ENCODE measurements at regions not wholly inside any gene's neighbourhood (a gene's known extent, or its start where the extent isn't known, plus 50 kb on each side); places are given as distances from the start of the nearest gene placed in this dataset.
"Not testable (repeated sequence)": the region's sequence is repeated elsewhere in the genome, so short reads cannot be mapped to it uniquely, and the experiment has no call there.

DNA sequence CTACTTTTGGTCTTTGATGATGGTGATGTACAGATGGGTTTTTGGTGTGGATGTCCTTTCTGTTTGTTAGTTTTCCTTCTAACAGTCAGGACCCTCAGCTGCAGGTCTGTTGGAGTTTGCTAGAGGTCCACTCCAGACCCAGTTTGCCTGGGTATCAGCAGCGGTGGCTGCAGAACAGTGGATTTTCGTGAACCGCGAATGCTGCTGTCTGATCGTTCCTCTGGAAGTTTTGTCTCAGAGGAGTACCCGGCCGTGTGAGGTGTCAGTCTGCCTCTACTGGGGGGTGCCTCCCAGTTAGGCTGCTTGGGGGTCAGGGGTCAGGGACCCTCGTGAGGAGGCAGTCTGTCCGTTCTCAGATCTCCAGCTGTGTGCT, 56.6 kb upstream of the TNFAIP8 start:
- not testable (repeated sequence) for DNase-seq

DNA sequence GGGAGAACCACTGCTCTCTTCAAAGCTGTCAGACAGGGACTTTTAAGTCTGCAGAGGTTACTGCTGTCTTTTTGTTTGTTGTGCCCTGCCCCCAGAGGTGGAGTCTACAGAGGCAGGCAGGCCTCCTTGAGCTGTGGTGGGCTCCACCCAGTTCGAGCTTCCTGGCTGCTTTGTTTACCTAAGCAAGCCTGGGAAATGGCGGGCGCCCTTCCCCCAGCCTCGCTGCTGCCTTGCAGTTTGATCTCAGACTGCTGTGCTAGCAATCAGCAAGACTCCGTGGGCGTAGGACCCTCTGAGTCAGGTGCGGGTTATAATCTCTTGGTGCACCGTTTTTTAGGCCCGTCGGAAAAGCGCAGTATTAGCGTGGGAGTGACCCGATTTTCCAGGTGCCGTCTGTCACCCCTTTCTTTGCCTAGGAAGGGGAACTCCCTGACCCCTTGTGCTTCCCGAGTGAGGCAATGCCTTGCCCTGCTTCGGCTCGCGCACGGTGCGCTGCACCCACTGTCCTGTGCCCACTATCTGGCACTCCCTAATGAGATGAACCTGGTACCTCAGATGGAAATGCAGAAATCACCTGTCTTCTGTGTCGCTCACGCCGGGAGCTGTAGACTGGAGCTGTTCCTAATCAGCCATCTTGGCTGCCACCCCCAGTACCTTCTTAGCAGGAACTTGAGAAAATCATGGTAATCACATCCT, 56.1 kb upstream of the TNFAIP8 start:
- DNase-seq, result not testable (repeated sequence)

DNA sequence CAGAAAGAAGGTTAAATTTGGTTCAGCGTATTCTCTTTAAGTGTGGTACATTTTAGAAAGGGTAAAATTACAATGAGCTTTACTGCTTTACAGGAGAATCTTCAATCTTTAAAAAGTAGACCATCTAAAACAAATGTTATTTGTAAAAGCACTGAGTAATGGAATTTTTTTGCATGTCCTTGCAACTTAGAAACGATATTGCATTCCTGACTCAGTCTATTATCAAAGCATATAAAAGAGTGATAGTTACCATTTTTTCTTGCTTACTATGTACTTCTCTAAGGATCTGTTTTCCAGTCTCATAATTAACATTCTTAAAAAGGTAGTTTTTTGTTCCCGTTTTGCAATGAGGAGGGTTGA, 55.5 kb upstream of the TNFAIP8 start:
- no peak for DNase-seq

DNA sequence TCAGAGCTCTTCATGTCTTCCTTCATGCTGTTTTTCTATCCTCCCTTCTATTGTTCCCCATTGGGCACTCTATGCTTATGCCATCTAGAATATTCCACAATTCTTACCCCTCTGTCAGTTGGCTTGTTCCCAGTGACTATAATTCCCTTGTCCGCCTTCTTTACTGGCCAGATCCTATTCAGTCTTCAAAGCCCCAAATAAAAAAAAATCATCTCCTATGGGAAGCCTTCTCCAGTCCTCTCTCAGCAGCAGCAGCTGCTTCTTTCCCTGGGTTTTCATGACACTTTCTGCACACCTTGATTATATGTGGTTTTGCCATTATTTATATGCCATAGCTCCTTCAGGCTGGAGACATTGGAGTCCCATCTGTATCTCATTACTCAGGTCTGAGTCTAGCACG, 54.6 kb upstream of the TNFAIP8 start:
- no peak for DNase-seq

DNA sequence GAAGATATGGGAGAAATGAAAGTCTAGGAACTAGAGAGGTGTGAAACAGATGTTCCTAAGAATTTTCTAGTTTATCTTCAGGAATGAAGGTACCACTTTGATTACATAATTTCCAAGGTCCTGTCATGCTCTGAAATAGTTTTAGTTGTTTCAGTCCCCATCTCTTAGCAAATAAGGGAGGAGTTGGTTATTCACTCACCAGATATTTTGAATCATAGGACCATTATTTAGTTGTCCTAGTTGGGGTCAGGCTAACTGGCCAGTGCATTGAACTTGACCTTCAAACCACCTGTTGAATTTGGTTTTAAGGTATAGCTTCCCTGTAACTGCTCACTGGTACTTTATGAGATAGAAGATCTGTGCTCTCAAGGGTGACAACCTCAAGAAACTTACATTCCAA, 53.9 kb upstream of the TNFAIP8 start:
- DNase-seq, result no peak

DNA sequence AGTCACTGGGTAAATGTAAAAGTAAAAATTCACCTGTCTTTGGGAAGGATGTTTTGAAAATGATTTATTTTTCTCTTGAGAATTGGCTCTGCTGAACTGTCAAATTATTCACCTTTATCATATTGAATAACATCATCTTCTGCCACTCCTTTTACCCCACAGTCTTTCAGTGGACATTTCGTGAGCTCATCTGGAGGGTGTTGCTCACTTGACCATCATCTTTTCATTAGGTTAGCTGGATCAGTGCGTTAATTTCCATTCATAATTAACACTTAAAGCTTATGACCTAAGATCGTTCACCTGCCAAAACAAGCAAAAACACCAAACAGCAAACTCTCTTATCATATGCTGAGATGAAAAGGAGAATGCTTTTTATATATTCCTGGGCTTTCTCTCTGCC, 53.4 kb upstream of the TNFAIP8 start:
- no peak for DNase-seq

DNA sequence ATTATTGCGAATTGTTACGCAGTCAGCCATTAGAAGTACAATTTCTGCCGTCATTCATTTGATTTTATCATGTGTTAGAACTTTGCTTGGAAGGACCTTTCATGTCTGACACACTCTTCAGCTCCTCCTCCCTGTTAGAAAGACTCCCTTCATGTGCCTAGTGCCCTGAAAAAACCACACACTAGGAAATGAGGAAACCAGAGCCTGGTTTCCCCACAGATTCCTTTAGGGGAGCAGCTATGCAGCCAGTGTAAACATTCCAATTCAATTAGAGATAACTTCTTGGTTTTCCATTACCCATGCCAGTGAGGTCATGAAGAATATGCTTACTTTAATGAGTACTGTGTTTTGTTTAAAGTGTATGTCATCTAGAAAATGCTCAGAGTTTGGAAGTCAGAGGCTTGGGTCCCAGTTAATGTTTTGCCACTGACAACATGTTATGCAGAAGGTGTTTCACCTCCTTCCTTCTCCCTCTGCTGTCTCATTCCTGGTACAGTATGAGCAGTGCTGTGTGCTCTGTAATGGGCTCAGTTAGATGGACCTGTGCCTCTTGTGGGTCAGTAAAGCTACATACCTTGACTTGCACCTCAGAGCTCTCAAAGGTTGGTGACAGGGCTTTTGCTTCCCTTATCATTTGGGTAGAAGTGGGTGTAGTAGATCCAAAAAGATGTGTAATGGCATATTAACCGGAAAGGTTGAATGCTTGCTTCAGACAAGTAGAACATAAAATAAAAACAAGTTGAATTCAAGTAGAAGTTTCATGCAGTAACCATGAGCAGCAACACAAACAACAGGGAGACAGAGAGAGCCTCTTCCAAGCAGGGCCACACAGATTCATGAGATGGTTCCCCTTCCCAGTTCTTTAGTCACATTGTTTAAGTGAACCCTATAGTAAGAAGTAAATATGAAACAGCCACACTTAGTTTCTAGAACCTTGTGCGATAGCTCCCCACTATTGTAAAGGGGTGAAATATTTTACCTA, 52.6 kb upstream of the TNFAIP8 start:
- DNase-seq, result peak; percentile 22

DNA sequence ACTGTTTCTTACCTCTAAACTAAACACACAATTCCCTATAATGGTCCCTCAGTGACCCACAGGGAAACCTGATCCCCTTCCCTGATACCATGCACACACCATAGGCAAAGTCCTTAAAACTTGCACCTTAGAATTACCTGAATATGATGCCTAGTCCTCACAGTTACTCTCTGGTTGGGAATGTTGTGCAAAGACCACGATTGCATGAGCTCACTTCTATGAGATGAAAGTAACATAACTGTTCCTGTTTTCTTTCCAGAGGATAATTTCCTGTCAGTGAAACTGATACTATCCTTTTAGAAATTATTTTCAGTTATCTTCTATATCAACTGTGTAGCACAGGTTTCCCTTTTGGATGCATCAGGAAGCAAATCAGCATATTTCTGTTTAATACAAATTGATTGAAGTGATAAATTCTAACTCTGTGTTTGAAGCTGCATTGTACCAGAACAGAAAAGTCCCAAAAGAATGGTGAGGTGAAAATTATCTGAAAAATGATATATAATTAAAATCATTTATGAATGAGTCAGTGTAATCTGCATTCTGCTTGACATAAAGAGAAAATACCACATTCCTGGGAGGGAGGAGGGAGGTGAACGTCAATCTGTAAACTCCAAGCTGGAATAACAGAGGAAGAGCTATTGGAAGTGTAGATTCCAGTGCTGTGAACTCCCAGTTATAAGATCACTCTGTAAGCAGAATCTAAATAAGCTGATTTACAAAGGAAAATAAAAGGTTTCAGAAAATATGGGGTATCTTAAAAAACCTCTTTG, 51.2 kb upstream of the TNFAIP8 start:
- no peak for DNase-seq
